Body of pancreas (tissue), 4 donors: ENCODE measurements at regions not wholly inside any gene's neighbourhood (a gene's known extent, or its start where the extent isn't known, plus 50 kb on each side); places are given as distances from the start of the nearest gene placed in this dataset.

ENCODE experiments used
- CTCF ChIP-seq, 7 experiments: fragments of 450-650 bp in 4 of 7; fragments of 200-600 bp in 3 of 7; sonication (generic) in 3 of 7; IDR thresholded peaks; one replicate each; pipeline ENCODE4 v1.5.1; 2016 to 2019; ENCODE audit warnings: antibody characterized with exemption in 7 of 7
- POLR2A ChIP-seq, 3 donors: fragments of 450-650 bp; IDR thresholded peaks; one replicate each; pipeline ENCODE4 v1.6.1; 2016; ENCODE audit warnings: antibody characterized with exemption in 3 of 3, mild to moderate bottlenecking in 2 of 3

- TF ChIP-seq CTCF (IDR thresholded peaks at IDR 0.05), result no peak
- TF ChIP-seq POLR2A (IDR thresholded peaks at IDR 0.05), result no peak
These were observed 263.6 kb upstream of the RASA1 start for GRCh38 chr5:87004101-87004500.
